Progenitor cell of endocrine pancreas (in vitro differentiated cells): ENCODE measurements at regions not wholly inside any gene's neighbourhood (a gene's known extent, or its start where the extent isn't known, plus 50 kb on each side); places are given as distances from the start of the nearest gene placed in this dataset.
"Not testable (repeated sequence)": the region's sequence is repeated elsewhere in the genome, so short reads cannot be mapped to it uniquely, and the experiment has no call there.

ENCODE experiments used
- DNase-seq: peaks from one replicate; pipeline ENCODE4 v3.0.0; 2021; ENCODE audit warnings: low spot score; ENCODE audit not compliant: unreplicated experiment
- H3K27ac Mint-ChIP-seq: 2 replicates; pipeline ENCODE4 v1.8.0; 2021; ENCODE audit warnings: mild to moderate bottlenecking, moderate library complexity, mixed read lengths
- H3K27me3 Mint-ChIP-seq: 2 replicates; pipeline ENCODE4 v1.8.0; 2021; ENCODE audit warnings: mixed read lengths
- H3K36me3 Mint-ChIP-seq: 2 replicates; pipeline ENCODE4 v1.8.0; 2022; ENCODE audit warnings: mixed read lengths; ENCODE audit not compliant: insufficient read depth
- H3K4me1 Mint-ChIP-seq: 2 replicates; pipeline ENCODE4 v1.8.0; 2021; ENCODE audit warnings: low read depth, mixed read lengths
- H3K4me3 Mint-ChIP-seq: 2 replicates; pipeline ENCODE4 v1.8.0; 2021; ENCODE audit warnings: low read depth, mild to moderate bottlenecking, moderate library complexity, mixed read lengths
- H3K9me3 Mint-ChIP-seq: 2 replicates; pipeline ENCODE4 v1.8.0; 2021; ENCODE audit warnings: low read depth, mixed read lengths
- CTCF ChIP-seq: fragments of 200-600 bp; sonication (generic); IDR thresholded peaks from one replicate; pipeline ENCODE4 v1.5.0; 2021; ENCODE audit warnings: antibody characterized with exemption, mild to moderate bottlenecking; ENCODE audit not compliant: unreplicated experiment

GRCh38 chr17:27365329-27365945, 71.5 kb downstream of the WSB1 start:
- not testable (repeated sequence) for H3K9me3 Mint-ChIP-seq, H3K27me3 Mint-ChIP-seq, H3K27ac Mint-ChIP-seq, DNase-seq, H3K4me1 Mint-ChIP-seq, H3K4me3 Mint-ChIP-seq, H3K36me3 Mint-ChIP-seq

GRCh38 chr17:27366437-27366836, 72.5 kb downstream of the WSB1 start:
- no peak overlapping the region for H3K27ac Mint-ChIP-seq
- peaks cover 6% of the 10 kb centered on the region for H3K9me3 Mint-ChIP-seq
- no peaks in the 10 kb centered on the region for H3K36me3 Mint-ChIP-seq
- no peak for TF ChIP-seq CTCF
- no peak for DNase-seq
- H3K27me3 Mint-ChIP-seq = no peaks in the 10 kb centered on the region
- no peaks in the 10 kb centered on the region for H3K4me1 Mint-ChIP-seq
- no peak overlapping the region for H3K4me3 Mint-ChIP-seq

DNA sequence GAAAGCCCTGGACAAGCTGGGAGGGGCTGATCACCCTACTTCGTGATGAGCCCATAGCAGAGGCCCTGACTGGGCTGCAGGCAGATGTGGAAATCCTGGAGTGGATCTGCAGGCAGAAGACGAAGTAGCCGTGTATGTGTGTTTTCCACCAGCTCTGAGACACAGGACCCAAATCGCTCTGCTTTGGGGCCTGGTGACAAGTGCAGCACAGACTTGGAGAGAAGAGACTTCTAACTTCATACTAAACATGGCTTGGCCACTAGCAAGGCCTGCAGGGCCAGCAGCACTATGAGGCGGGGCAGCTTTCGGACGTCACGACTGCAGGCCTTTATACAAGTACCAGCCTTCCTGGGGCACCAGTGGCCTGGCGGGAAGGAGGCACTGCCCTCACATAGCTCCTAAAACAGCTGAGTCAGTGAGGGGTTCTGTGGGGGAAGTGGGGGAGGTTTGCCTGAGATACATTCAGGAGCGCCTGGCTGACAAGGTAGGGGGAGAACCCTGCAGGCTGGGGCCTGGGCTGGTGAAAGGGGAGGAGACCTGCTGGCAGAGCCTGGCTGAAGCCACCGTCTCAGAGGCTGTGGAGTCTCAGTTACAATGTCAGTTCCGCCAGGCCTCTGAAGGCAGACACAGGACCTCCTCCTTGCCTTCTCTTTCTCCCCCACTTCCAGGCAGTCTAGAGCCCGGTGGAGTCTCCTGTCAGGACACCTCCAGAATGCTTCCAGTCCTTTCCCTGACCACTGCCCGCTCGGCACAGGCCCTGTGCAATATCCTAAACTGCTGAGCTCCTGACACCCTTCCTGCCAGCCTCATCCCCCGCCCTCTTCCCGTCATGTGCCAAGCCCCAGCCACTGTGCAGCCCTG, 73.4 kb downstream of the WSB1 start:
- Mint-ChIP-seq H3K27ac (no peak overlapping the region), H3K36me3 (peaks cover 1% of the 10 kb centered on the region), H3K9me3 (peaks cover 12% of the 10 kb centered on the region), H3K27me3 (no peaks in the 10 kb centered on the region), H3K4me1 (no peaks in the 10 kb centered on the region), H3K4me3 (no peak overlapping the region)
- TF ChIP-seq CTCF = no peak
- no peak for DNase-seq

GRCh38 chr17:27368151-27368795, 74.4 kb downstream of the WSB1 start:
- no peak overlapping the region for H3K27ac Mint-ChIP-seq
- H3K27me3 Mint-ChIP-seq = no peaks in the 10 kb centered on the region
- DNase-seq = no peak
- H3K4me1 Mint-ChIP-seq = no peaks in the 10 kb centered on the region
- peaks cover 17% of the 10 kb centered on the region for H3K9me3 Mint-ChIP-seq
- no peak for TF ChIP-seq CTCF
- peaks cover 1% of the 10 kb centered on the region for H3K36me3 Mint-ChIP-seq
- no peak overlapping the region for H3K4me3 Mint-ChIP-seq

- peak overlapping the region; percentile 10 for H3K27ac Mint-ChIP-seq
- H3K4me3 Mint-ChIP-seq = no peak overlapping the region
These were observed 75.1 kb downstream of the WSB1 start for GRCh38 chr17:27368980-27369379.

More at GRCh38 chr17:27368980-27369379, 75.1 kb downstream of the WSB1 start:
- no peaks in the 10 kb centered on the region for H3K27me3 Mint-ChIP-seq
- peaks cover 21% of the 10 kb centered on the region for H3K9me3 Mint-ChIP-seq
- no peak for TF ChIP-seq CTCF
- no peak for DNase-seq
- H3K36me3 Mint-ChIP-seq = peaks cover 1% of the 10 kb centered on the region
- no peaks in the 10 kb centered on the region for H3K4me1 Mint-ChIP-seq
